Osteocyte (in vitro differentiated cells): ENCODE measurements at regions not wholly inside any gene's neighbourhood (a gene's known extent, or its start where the extent isn't known, plus 50 kb on each side); places are given as distances from the start of the nearest gene placed in this dataset.

ENCODE experiments used
- DNase-seq: peaks from one replicate; pipeline ENCODE4 v3.0.0; 2021; ENCODE audit warnings: mixed read lengths; ENCODE audit not compliant: unreplicated experiment; ENCODE audit errors: extremely low spot score
- H3K27ac Mint-ChIP-seq: one replicate; pipeline ENCODE4 v1.8.0; 2021; ENCODE audit warnings: mild to moderate bottlenecking, mixed read lengths; ENCODE audit not compliant: unreplicated experiment
- H3K27me3 Mint-ChIP-seq: one replicate; pipeline ENCODE4 v1.8.0; 2021; ENCODE audit warnings: mixed read lengths; ENCODE audit not compliant: unreplicated experiment
- H3K36me3 Mint-ChIP-seq: one replicate; pipeline ENCODE4 v1.8.0; 2021; ENCODE audit warnings: mixed read lengths; ENCODE audit not compliant: unreplicated experiment
- H3K4me1 Mint-ChIP-seq: one replicate; pipeline ENCODE4 v1.8.0; 2021; ENCODE audit warnings: mixed read lengths; ENCODE audit not compliant: unreplicated experiment
- H3K4me3 Mint-ChIP-seq: one replicate; pipeline ENCODE4 v1.8.0; 2021; ENCODE audit warnings: mild to moderate bottlenecking, moderate library complexity, mixed read lengths; ENCODE audit not compliant: unreplicated experiment
- H3K9me3 Mint-ChIP-seq: one replicate; pipeline ENCODE4 v1.8.0; 2021; ENCODE audit warnings: mixed read lengths; ENCODE audit not compliant: unreplicated experiment
- CTCF ChIP-seq: fragments of 200-600 bp; sonication (generic); IDR thresholded peaks from 2 replicates; pipeline ENCODE4 v1.5.0; 2021; ENCODE audit warnings: antibody characterized with exemption, mild to moderate bottlenecking, moderate library complexity

- Mint-ChIP-seq H3K27me3 (no peaks in the 10 kb centered on the region), H3K9me3 (peaks cover 7% of the 10 kb centered on the region), H3K36me3 (no peaks in the 10 kb centered on the region), H3K4me1 (no peaks in the 10 kb centered on the region), H3K4me3 (no peak overlapping the region), H3K27ac (no peak overlapping the region)
- TF ChIP-seq CTCF: no peak
- no peak for DNase-seq
These were observed 102.8 kb downstream of the C9orf50 start for GRCh38 chr9:129518074-129518473.

GRCh38 chr9:129517006-129517405 is 103.9 kb downstream of the C9orf50 start:
- no peaks in the 10 kb centered on the region for H3K27me3 Mint-ChIP-seq
- peaks cover 8% of the 10 kb centered on the region for H3K9me3 Mint-ChIP-seq
- H3K36me3 Mint-ChIP-seq: no peaks in the 10 kb centered on the region
- no peak for TF ChIP-seq CTCF
- H3K4me3 Mint-ChIP-seq: no peak overlapping the region
- no peak overlapping the region for H3K27ac Mint-ChIP-seq
- no peak for DNase-seq
- H3K4me1 Mint-ChIP-seq: no peaks in the 10 kb centered on the region

- no peak for TF ChIP-seq CTCF
- H3K27ac Mint-ChIP-seq: no peak overlapping the region
- peaks cover 13% of the 10 kb centered on the region for H3K9me3 Mint-ChIP-seq
- no peak for DNase-seq
- H3K27me3 Mint-ChIP-seq: no peaks in the 10 kb centered on the region
- H3K4me3 Mint-ChIP-seq: no peak overlapping the region
- H3K36me3 Mint-ChIP-seq: no peaks in the 10 kb centered on the region
- no peaks in the 10 kb centered on the region for H3K4me1 Mint-ChIP-seq
These were observed 106.0 kb downstream of the C9orf50 start for GRCh38 chr9:129514891-129515290.

GRCh38 chr9:129514497-129514867 is 106.4 kb downstream of the C9orf50 start:
- Mint-ChIP-seq H3K4me1 (peaks cover 2% of the 10 kb centered on the region), H3K9me3 (peaks cover 15% of the 10 kb centered on the region), H3K36me3 (no peaks in the 10 kb centered on the region), H3K4me3 (no peak overlapping the region), H3K27ac (no peak overlapping the region), H3K27me3 (no peaks in the 10 kb centered on the region)
- no peak for DNase-seq
- TF ChIP-seq CTCF: no peak

- Mint-ChIP-seq H3K4me3 (no peak overlapping the region), H3K36me3 (no peaks in the 10 kb centered on the region), H3K9me3 (peaks cover 19% of the 10 kb centered on the region), H3K27me3 (no peaks in the 10 kb centered on the region), H3K27ac (no peak overlapping the region), H3K4me1 (peaks cover 7% of the 10 kb centered on the region)
- no peak for TF ChIP-seq CTCF
- DNase-seq: no peak
These were observed 106.9 kb downstream of the C9orf50 start for GRCh38 chr9:129513856-129514496.
